Neural cell (in vitro differentiated cells): ENCODE measurements at regions not wholly inside any gene's neighbourhood (a gene's known extent, or its start where the extent isn't known, plus 50 kb on each side); places are given as distances from the start of the nearest gene placed in this dataset.

Experiments used
- H2AFZ ChIP-seq: fragments of 200-600, 300-800 bp; sonication (generic), shearing (Covaris generic); 2 replicates; pipeline ENCODE4 v1.6.0; 2014; ENCODE audit warnings: low read depth, mild to moderate bottlenecking, antibody characterized with exemption, low read length, moderate library complexity
- H3F3A ChIP-seq: fragments of 200-600 bp; shearing (Covaris generic); 2 replicates; pipeline ENCODE4 v1.6.1; 2016; ENCODE audit warnings: mild to moderate bottlenecking, moderate library complexity, mixed read lengths, antibody characterized with exemption, low read length; ENCODE audit not compliant: insufficient read depth, poor library complexity, severe bottlenecking
- H3K27ac ChIP-seq: fragments of 200-600, 300-800 bp; sonication (generic), shearing (Covaris generic); 2 replicates; pipeline ENCODE4 v1.5.1; 2014; ENCODE audit warnings: mild to moderate bottlenecking, low read length, moderate library complexity
- H3K27me3 ChIP-seq: fragments of 300-800, 200-600 bp; sonication (generic), shearing (Covaris generic); 2 replicates; pipeline ENCODE4 v1.6.0; 2014; ENCODE audit warnings: mild to moderate bottlenecking, low read depth, low read length, moderate library complexity; ENCODE audit not compliant: insufficient read depth
- H3K36me3 ChIP-seq: fragments of 300-800, 200-600 bp; sonication (generic), shearing (Covaris generic); 2 replicates; pipeline ENCODE4 v1.5.1; 2014; ENCODE audit warnings: mild to moderate bottlenecking, antibody characterized with exemption, low read length, moderate library complexity; ENCODE audit not compliant: insufficient read depth
- H3K4me2 ChIP-seq: fragments of 300-800, 200-600 bp; sonication (generic), shearing (Covaris generic); 2 replicates; pipeline ENCODE4 v1.6.0; 2014; ENCODE audit warnings: mild to moderate bottlenecking, low read length
- H3K4me3 ChIP-seq: fragments of 300-800, 200-600 bp; sonication (generic), shearing (Covaris generic); 2 replicates; pipeline ENCODE4 v1.5.1; 2014; ENCODE audit warnings: mild to moderate bottlenecking, low read length, moderate library complexity
- H3K79me2 ChIP-seq: fragments of 200-600 bp; shearing (Covaris generic); replicated peaks from 2 replicates; pipeline ENCODE4 v1.6.0; 2014; ENCODE audit warnings: mild to moderate bottlenecking, low read length, moderate library complexity; ENCODE audit not compliant: insufficient read depth
- H3K9ac ChIP-seq: fragments of 300-800, 200-600 bp; sonication (generic), shearing (Covaris generic); 2 replicates; pipeline ENCODE4 v1.6.1; 2016; ENCODE audit warnings: mild to moderate bottlenecking, low read length, mixed read lengths
- H3K9me2 ChIP-seq: fragments of 200-600 bp; shearing (Covaris generic); 2 replicates; pipeline ENCODE4 v1.6.1; 2016; ENCODE audit warnings: mild to moderate bottlenecking, low read length, mixed read lengths; ENCODE audit not compliant: insufficient read depth
- H3K9me3 ChIP-seq: fragments of 200-600, 300-800 bp; sonication (generic), shearing (Covaris generic); 2 replicates; pipeline ENCODE4 v1.6.1; 2016; ENCODE audit warnings: mild to moderate bottlenecking, mixed run types, low read length, moderate library complexity, mixed read lengths
- H4K20me1 ChIP-seq: fragments of 200-600 bp; shearing (Covaris generic); 2 replicates; pipeline ENCODE4 v1.6.1; 2016; ENCODE audit warnings: mild to moderate bottlenecking, mixed run types; ENCODE audit not compliant: insufficient read depth
- EP300 ChIP-seq: fragments of 450-650 bp; conservative IDR thresholded peaks from 2 replicates; pipeline ENCODE4 v1.6.1; 2014; ENCODE audit warnings: antibody characterized with exemption, mild to moderate bottlenecking, moderate library complexity; ENCODE audit not compliant: poor library complexity, severe bottlenecking
- EZH2 ChIP-seq: fragments of 200-600, 300-800 bp; shearing (Covaris generic), sonication (generic); IDR thresholded peaks from 2 replicates; pipeline ENCODE4 v1.6.1; 2014; ENCODE audit warnings: antibody characterized with exemption, low read length, borderline replicate concordance, mild to moderate bottlenecking; ENCODE audit not compliant: insufficient read depth, poor library complexity, severe bottlenecking
- MXI1 ChIP-seq: fragments of 450-650 bp; conservative IDR thresholded peaks from 2 replicates; pipeline ENCODE4 v1.6.1; 2014; ENCODE audit warnings: antibody characterized with exemption, mild to moderate bottlenecking; ENCODE audit not compliant: poor library complexity, severe bottlenecking
- POLR2AphosphoS5 ChIP-seq: IDR thresholded peaks from 2 replicates; pipeline ENCODE4 v1.6.1; 2012
- RAD21 ChIP-seq: fragments of 450-650 bp; conservative IDR thresholded peaks from 2 replicates; pipeline ENCODE4 v1.6.1; 2014; ENCODE audit warnings: antibody characterized with exemption, mild to moderate bottlenecking, moderate library complexity
- SMC3 ChIP-seq: fragments of 450-650 bp; conservative IDR thresholded peaks from 2 replicates; pipeline ENCODE4 v1.6.1; 2014; ENCODE audit warnings: antibody characterized with exemption, mild to moderate bottlenecking, moderate library complexity; ENCODE audit not compliant: poor library complexity
- TAF1 ChIP-seq: IDR thresholded peaks from 2 replicates; pipeline ENCODE4 v1.6.1; 2012; ENCODE audit warnings: low read depth
- TF ChIP-seq, protein P1 (sequence below): fragments of 450-650 bp; IDR thresholded peaks from 2 replicates; pipeline ENCODE4 v1.5.1; 2014; ENCODE audit warnings: antibody characterized with exemption, mild to moderate bottlenecking, moderate library complexity; ENCODE audit not compliant: poor library complexity, severe bottlenecking
- TF ChIP-seq, protein P2 (sequence below): IDR thresholded peaks from 2 replicates; pipeline ENCODE4 v1.6.1; 2012; ENCODE audit warnings: borderline replicate concordance

DNA sequence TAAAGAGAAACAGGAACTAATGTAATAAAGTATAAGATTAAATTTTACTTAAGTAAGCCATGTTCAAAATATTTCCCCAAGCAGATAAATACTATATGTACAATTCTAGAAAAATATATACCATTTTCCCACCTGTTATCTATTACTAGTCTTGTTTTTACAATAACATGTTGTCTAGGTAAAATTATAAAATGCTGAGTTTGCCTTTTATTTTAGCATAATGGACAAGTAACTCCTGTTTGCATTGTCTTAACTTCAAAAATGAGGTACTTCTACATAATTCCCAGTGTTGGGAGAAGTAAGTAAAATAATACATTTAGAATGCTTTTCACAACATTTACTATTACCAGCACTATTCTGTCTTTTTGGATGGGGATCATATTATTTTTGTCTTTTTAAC is 800.5 kb downstream of the SLITRK6 start:
- Histone ChIP-seq H2AFZ (no peak overlapping the region), H3K27me3 (no peaks in the 10 kb centered on the region), H4K20me1 (no peaks in the 10 kb centered on the region), H3K9me3 (no peaks in the 10 kb centered on the region), H3K27ac (no peak overlapping the region), H3K9me2 (no peaks in the 10 kb centered on the region), H3K9ac (no peak overlapping the region), H3K36me3 (no peaks in the 10 kb centered on the region), H3K4me2 (no peak overlapping the region), H3K79me2 (no peaks in the 10 kb centered on the region), H3K4me3 (no peak overlapping the region), H3F3A (no peaks in the 10 kb centered on the region)
- TF ChIP-seq TAF1 (no peak), RAD21 (no peak), SMC3 (no peak), MXI1 (no peak), POLR2AphosphoS5 (no peak), EP300 (no peak), EZH2 (no peak)
- TF ChIP-seq, protein P1, sequence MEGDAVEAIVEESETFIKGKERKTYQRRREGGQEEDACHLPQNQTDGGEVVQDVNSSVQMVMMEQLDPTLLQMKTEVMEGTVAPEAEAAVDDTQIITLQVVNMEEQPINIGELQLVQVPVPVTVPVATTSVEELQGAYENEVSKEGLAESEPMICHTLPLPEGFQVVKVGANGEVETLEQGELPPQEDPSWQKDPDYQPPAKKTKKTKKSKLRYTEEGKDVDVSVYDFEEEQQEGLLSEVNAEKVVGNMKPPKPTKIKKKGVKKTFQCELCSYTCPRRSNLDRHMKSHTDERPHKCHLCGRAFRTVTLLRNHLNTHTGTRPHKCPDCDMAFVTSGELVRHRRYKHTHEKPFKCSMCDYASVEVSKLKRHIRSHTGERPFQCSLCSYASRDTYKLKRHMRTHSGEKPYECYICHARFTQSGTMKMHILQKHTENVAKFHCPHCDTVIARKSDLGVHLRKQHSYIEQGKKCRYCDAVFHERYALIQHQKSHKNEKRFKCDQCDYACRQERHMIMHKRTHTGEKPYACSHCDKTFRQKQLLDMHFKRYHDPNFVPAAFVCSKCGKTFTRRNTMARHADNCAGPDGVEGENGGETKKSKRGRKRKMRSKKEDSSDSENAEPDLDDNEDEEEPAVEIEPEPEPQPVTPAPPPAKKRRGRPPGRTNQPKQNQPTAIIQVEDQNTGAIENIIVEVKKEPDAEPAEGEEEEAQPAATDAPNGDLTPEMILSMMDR, result no peak
- TF ChIP-seq, protein P2, sequence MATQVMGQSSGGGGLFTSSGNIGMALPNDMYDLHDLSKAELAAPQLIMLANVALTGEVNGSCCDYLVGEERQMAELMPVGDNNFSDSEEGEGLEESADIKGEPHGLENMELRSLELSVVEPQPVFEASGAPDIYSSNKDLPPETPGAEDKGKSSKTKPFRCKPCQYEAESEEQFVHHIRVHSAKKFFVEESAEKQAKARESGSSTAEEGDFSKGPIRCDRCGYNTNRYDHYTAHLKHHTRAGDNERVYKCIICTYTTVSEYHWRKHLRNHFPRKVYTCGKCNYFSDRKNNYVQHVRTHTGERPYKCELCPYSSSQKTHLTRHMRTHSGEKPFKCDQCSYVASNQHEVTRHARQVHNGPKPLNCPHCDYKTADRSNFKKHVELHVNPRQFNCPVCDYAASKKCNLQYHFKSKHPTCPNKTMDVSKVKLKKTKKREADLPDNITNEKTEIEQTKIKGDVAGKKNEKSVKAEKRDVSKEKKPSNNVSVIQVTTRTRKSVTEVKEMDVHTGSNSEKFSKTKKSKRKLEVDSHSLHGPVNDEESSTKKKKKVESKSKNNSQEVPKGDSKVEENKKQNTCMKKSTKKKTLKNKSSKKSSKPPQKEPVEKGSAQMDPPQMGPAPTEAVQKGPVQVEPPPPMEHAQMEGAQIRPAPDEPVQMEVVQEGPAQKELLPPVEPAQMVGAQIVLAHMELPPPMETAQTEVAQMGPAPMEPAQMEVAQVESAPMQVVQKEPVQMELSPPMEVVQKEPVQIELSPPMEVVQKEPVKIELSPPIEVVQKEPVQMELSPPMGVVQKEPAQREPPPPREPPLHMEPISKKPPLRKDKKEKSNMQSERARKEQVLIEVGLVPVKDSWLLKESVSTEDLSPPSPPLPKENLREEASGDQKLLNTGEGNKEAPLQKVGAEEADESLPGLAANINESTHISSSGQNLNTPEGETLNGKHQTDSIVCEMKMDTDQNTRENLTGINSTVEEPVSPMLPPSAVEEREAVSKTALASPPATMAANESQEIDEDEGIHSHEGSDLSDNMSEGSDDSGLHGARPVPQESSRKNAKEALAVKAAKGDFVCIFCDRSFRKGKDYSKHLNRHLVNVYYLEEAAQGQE, result no peak

DNA sequence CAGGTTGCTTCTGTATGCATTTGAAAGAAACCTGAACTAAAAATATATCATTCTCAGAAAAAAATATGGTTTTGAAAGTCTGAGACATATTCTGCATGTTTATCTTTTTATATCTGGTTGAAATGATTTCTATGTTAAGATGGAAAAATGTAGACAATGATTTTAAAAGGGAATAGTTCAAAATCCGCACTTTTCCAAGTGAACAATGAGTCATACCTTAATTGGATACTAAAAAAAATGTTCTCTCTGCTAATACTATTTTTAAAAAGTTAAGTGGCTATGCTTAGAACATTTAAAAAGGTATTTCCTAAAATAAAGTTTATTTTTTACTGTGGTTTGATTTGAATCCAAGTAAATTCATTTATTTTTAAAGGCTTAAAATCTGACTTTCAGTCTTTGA is 801.4 kb downstream of the SLITRK6 start:
- Histone ChIP-seq H3F3A (no peaks in the 10 kb centered on the region), H3K4me3 (no peak overlapping the region), H3K27me3 (no peaks in the 10 kb centered on the region), H3K4me2 (no peak overlapping the region), H3K9ac (no peak overlapping the region), H3K27ac (no peak overlapping the region), H3K36me3 (no peaks in the 10 kb centered on the region), H3K9me2 (no peaks in the 10 kb centered on the region), H4K20me1 (no peaks in the 10 kb centered on the region), H3K79me2 (no peaks in the 10 kb centered on the region), H2AFZ (no peak overlapping the region), H3K9me3 (no peaks in the 10 kb centered on the region)
- TF ChIP-seq SMC3 (no peak), MXI1 (no peak), TAF1 (no peak), POLR2AphosphoS5 (no peak), EP300 (no peak), RAD21 (no peak), EZH2 (no peak)
- TF ChIP-seq, protein P2, result no peak
- TF ChIP-seq, protein P1, result no peak
